Heart right ventricle (tissue), 16 donors: ENCODE measurements at regions not wholly inside any gene's neighbourhood (a gene's known extent, or its start where the extent isn't known, plus 50 kb on each side); places are given as distances from the start of the nearest gene placed in this dataset.

ENCODE experiments used
- ATAC-seq, 8 donors: fragments of 200-7000 bp; cut with Tn5 transposase; one replicate each; pipeline ENCODE4 v1.9.1; 2020; ENCODE audit warnings: mild to moderate bottlenecking in 8 of 8, moderate library complexity in 8 of 8, moderate number of reproducible peaks in 1 of 8
- DNase-seq, 2 donors: peaks; one replicate each; pipeline ENCODE4 v3.0.0-alpha.2; 2020
- H3K27ac ChIP-seq, 10 donors: fragments of 200-600 bp; sonication (generic) in 2 of 10; one replicate each; pipeline versions ENCODE4 v1.5.0 to v1.8.0; 2020 to 2022; ENCODE audit warnings: mild to moderate bottlenecking in 3 of 10
- H3K27me3 ChIP-seq, 7 donors: fragments of 200-600 bp; one replicate each; pipeline ENCODE4 v1.8.0; 2021 to 2022; ENCODE audit warnings: mild to moderate bottlenecking in 2 of 7
- H3K36me3 ChIP-seq, 9 donors: fragments of 200-600 bp; sonication (generic) in 1 of 9; one replicate each; pipeline versions ENCODE4 v1.5.0 to v1.8.0; 2020 to 2022; ENCODE audit warnings: mild to moderate bottlenecking in 2 of 9
- H3K4me1 ChIP-seq, 9 donors: fragments of 200-600 bp; sonication (generic) in 1 of 9; one replicate each; pipeline versions ENCODE4 v1.5.0 to v1.8.0; 2020 to 2022; ENCODE audit warnings: mild to moderate bottlenecking in 4 of 9
- H3K4me3 ChIP-seq, 10 donors: fragments of 200-600 bp; sonication (generic) in 2 of 10; one replicate each; pipeline versions ENCODE4 v1.5.0 to v1.8.0; 2020 to 2022; ENCODE audit warnings: mild to moderate bottlenecking in 7 of 10, moderate library complexity in 2 of 10
- H3K9me3 ChIP-seq, 11 donors: fragments of 200-600 bp in 10 of 11; sonication (generic) in 2 of 11; one replicate each; pipeline versions ENCODE4 v1.5.0 to v1.8.0; 2013 to 2022; ENCODE audit warnings: mild to moderate bottlenecking in 2 of 11, control low read depth in 1 of 11, moderate library complexity in 1 of 11
- CTCF ChIP-seq, 9 donors: fragments of 200-600 bp; sonication (generic) in 2 of 9; IDR thresholded peaks; one replicate each; pipeline versions ENCODE4 v1.5.0 to v1.8.0; 2021 to 2022; ENCODE audit warnings: antibody characterized with exemption in 9 of 9, mild to moderate bottlenecking in 5 of 9, moderate library complexity in 1 of 9
- WGBS, 2 donors: extraction: QIAGEN DNeasy Blood & Tissue Kit; methylation state at CpG; one replicate each; pipeline ENCODE4 v1.1.7; 2013; ENCODE audit warnings: inconsistent platforms in 1 of 2; 5-methylcytosine and 5-hydroxymethylcytosine counted together
- intact Hi-C, 10 donors: fragments of 100-400 bp; cut with DNase I; formaldehyde crosslinking; loops; one replicate each; pipeline versions ENCODE4 v1.11.1 to v1.14.2; 2022
- donor health status: Arrhythmogenic right ventricular cardiomyopathy.
- donor health status: ischemic (EF 13 %, LVEDD 7.1; RV severe dilation, severe dysfunction).
- donor health status: healthy with polysubstance abuse.
- donor health status: DM: no; HTN: yes; CAD: no.
- donor health status: DM: no; HTN: no; CAD: no.
- donor health status: ischemic (EF 25% LVEDD 6.9; RV normal size, moderate dysfunction).
- donor health status: ischemic (EF 25% LVEDD 5.7; RV mildly dilated, moderate dysfunction).
- donor health status: healthy.
- donor health status: DM: yes; HTN: yes; CAD: no.
- donor health status: Ischemic cardiomyopathy.
- donor health status: ischemic (EF 35%, LVEDD 5.7; RV mildly dilated, moderate dysfunction).
- donor health status: nonischemic (EF 11% LVEDD 7.7; RV severe dilation, severe dysfunction).
- donor health status: DM: yes; HTN: yes; CAD: no.
- donor health status: PGD.
- donor health status: ischemic (EF 29% LVEDD 5.4; RV normal size, mild dysfunction).
- donor health status: nonischemic (EF 23%, LVEDD 6.1; RV moderate dilation, normal function).

- Histone ChIP-seq H3K27me3 (no peaks in the 10 kb centered on the region), H3K9me3 (peaks cover 0 to 7% (median 0%) of the 10 kb centered on the region in 11 donors), H3K36me3 (no peaks in the 10 kb centered on the region), H3K4me3 (no peak overlapping the region), H3K4me1 (peaks cover 0 to 12% (median 0%) of the 10 kb centered on the region in 9 donors), H3K27ac (peak overlapping the region in 1 of 10 donors; percentile 10)
- WGBS, 2 donors, result 63 to 72% methylated on average over 2 of the region's 2 CpGs
- intact Hi-C loops, result no loop called here
- no peak for DNase-seq
- no peak for TF ChIP-seq CTCF (IDR thresholded peaks at IDR 0.05)
- ATAC-seq, result no peak
Measured at GRCh38 chr4:83171436-83172039, 57.0 kb upstream of the PLAC8 start.

- DNase-seq (no peak), ATAC-seq (no peak)
- TF ChIP-seq CTCF (IDR thresholded peaks at IDR 0.05), result no peak
- no peak overlapping the region for H3K4me3 ChIP-seq
- 63 to 66% methylated on average over 4 of the region's 4 CpGs for WGBS, 2 donors
- H3K9me3 ChIP-seq, result peaks cover 0 to 7% (median 0%) of the 10 kb centered on the region in 11 donors
- H3K27ac ChIP-seq, result peak overlapping the region in 1 of 10 donors; percentile 3
- intact Hi-C loops, result no loop called here
- peaks cover 0 to 12% (median 0%) of the 10 kb centered on the region in 9 donors for H3K4me1 ChIP-seq
- no peaks in the 10 kb centered on the region for H3K27me3 ChIP-seq
- no peaks in the 10 kb centered on the region for H3K36me3 ChIP-seq
Measured at GRCh38 chr4:83170952-83171399, 56.4 kb upstream of the PLAC8 start.
